HG03439 (cell line): ENCODE measurements at regions not wholly inside any gene's neighbourhood (a gene's known extent, or its start where the extent isn't known, plus 50 kb on each side); places are given as distances from the start of the nearest gene placed in this dataset.

Experiments
- ATAC-seq: cut with Tn5 transposase; IDR thresholded peaks from one replicate; pipeline ENCODE4 v1.9.1; 2021; ENCODE audit warnings: mild to moderate bottlenecking, moderate library complexity; ENCODE audit not compliant: unreplicated experiment

DNA sequence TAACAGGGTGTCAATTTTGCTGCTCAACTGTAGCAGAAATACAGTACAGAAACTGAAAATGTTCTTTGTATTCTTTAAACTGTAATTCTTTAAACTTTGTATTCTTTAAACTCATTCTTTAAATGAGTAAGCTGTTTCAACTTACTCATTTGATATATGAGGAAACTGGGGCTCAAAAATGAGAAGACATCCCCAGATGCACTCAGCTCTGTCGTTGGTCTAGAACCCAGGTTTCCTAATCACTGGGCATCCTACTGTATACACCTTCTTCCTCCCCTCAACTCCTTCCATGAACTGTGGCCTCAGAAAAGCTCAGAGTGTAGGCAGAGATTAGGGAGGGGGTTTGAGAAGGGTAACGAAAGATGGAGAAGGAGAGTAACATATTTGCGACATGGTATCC is 136.5 kb upstream of the MAST4 start:
- ATAC-seq, result no peak

GRCh38 chr5:66467564-66467963 is 128.6 kb upstream of the MAST4 start:
- ATAC-seq, result no peak

DNA sequence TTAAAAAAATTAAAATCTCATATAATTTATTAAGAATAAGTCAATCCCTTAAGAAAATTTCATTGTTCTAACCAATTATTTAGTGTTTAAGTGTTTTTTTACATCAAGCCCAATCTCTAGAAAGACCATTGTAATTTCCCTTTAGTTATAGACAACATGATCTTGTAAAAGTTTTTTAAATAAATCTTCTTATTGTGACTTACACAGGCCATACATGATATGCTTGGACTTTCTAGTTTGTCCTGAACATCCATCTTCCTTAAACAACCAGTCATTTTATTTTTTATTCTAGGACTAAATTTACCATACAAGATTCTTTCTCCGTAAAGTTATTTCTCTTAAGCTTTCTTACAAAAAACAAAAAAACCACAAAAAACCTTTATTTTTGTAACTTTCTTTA is 126.5 kb upstream of the MAST4 start:
- ATAC-seq, result no peak

DNA sequence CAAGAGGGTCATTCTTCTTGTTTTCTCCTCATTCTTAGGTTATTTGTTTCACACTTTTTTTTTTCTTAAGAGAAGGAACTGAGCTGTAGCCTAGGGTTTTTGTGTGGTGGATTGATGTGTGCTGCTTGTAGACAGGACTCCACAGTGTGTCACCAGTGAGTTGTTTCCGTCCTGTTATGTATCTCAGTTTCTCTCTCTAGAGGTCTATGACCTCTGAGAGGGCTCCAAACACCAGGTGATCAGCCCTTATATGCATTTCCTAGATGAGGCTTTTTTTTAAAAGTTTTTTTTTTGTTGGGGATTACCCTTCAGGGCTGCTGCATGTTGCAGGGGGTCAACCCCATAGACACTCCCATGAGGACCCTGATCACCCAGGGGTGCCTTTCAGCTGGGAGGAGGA is 124.2 kb upstream of the MAST4 start:
- no peak for ATAC-seq

DNA sequence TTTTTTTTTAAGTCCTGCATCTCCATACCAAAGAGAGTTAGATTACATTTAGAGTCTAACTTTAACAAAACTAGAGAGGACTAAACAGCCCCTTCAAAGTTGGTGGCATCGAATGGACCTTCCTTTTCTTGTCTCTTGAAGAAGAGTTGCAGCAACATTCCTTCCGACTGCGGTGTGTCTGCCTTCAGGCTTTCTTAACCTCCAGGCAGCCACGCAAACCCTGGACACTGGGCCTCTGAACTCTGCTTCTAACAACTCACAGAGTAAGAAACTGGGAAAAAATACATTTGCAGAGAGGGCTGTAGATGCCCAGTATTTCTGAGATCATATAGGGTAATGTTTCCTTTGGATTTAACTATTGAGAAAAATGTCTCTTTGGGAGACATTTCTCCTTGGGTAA is 120.5 kb upstream of the MAST4 start:
- no peak for ATAC-seq

- no peak for ATAC-seq
Observed at GRCh38 chr5:66477596-66477995, 118.6 kb upstream of the MAST4 start.

- ATAC-seq, result no peak
Observed at GRCh38 chr5:66494437-66494836, 101.8 kb upstream of the MAST4 start.

DNA sequence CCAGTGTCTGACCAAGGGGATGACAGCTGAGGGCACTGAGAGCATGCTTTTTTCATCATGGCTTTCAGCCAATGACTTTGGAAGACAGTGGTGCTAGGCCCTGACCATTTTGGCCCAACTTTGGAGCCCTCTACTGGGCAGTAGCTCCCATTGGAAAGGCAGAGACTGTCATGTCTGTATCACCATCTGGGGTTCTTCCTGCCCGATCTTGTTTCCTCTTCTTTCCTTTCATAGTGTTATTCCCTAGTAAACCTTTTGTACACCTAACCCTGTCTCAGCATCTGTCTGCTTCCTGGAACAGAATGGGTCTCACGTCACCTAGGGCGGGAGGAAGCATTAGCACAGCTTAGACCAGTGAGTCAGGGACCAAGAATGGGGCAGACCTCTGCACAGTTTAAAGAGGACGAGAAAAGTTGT is 97.4 kb upstream of the MAST4 start:
- no peak for ATAC-seq

- ATAC-seq, result no peak
Observed at GRCh38 chr5:66503203-66503789, 92.9 kb upstream of the MAST4 start.

DNA sequence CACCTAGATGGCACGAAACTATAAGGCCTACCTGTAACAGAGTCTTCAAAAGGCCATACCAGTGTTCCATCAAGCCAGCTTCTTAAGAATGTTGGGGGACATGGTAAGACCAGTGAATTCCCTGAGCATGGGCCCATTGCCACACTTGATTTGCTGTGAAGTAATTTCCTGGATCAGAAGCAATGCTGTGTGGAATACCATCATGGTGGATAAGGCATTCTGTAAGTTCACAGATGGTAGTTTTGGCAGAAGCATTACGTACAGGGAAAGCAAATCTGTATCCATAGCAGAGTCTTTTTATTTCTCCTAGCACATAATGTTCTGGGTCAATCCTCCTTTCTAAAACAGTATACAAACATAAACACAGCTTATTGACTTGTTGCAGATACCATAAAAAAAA is 89.1 kb upstream of the MAST4 start:
- ATAC-seq, result no peak

DNA sequence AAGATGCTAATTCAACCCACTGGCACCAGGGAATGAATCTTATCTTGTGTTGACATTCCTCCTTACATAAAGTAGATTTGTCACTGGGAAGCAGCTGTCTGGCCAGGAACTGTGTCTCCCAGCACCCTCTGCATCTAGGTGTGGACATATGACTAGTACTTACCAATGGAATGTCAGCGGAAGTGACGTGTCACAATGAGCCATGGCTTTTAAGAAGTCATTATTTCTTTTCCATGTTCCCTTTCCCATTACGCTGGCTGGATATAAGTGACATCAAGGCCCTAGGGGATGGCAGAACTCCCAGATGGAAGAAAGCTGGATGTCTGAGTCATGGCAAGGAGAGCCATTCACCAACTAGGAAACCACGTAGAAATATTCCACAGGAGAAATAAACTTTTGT is 84.7 kb upstream of the MAST4 start:
- ATAC-seq, result no peak

DNA sequence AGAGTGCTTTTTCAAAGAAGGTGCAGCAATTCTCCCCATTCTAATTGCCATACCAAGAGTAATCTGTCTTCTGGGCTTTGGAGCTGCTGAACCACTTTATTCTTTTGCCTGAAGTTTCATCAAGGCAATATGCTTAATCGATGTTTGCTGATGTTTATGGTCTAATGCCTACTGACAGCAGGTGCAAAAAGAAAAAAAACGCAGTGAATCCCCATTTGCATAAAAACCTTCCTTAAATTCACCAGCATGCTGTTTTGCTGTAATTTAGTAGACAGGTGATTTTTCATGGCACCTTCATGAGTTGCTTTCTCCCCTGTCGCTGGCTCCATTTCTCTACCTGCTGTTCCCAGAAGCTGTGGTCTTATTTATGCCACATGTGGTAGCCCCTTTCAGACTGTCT is 83.1 kb upstream of the MAST4 start:
- no peak for ATAC-seq

GRCh38 chr5:66515209-66515608 is 81.0 kb upstream of the MAST4 start:
- no peak for ATAC-seq

- no peak for ATAC-seq
Observed at GRCh38 chr5:66516550-66516949, 79.6 kb upstream of the MAST4 start.

DNA sequence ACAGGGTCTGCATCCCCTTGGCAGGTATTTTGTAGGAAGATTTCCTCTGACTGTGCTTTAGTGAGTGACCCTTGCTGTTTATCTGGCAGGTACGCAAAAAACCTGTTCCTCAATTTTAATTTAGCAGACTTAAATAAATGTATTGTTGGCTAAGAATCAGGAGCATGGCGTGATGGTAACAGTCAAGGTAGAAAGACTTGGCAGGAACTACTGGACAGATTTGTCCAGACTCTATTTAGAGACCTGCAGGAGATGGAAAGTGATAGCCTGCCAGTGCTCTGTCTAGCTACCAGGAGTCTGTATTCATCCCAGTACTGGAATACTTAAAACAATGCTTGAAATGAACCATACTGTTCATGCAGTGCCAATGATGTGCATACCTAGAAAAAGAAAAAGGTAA is 78.8 kb upstream of the MAST4 start:
- ATAC-seq, result no peak

- no peak for ATAC-seq
Observed at GRCh38 chr5:66518052-66518451, 78.1 kb upstream of the MAST4 start.

GRCh38 chr5:66518753-66519152 is 77.4 kb upstream of the MAST4 start:
- no peak for ATAC-seq

GRCh38 chr5:66519626-66520025 is 76.6 kb upstream of the MAST4 start:
- ATAC-seq, result no peak

- no peak for ATAC-seq
Observed at GRCh38 chr5:66520854-66521253, 75.3 kb upstream of the MAST4 start.

GRCh38 chr5:66527478-66528035 is 68.6 kb upstream of the MAST4 start:
- no peak for ATAC-seq

DNA sequence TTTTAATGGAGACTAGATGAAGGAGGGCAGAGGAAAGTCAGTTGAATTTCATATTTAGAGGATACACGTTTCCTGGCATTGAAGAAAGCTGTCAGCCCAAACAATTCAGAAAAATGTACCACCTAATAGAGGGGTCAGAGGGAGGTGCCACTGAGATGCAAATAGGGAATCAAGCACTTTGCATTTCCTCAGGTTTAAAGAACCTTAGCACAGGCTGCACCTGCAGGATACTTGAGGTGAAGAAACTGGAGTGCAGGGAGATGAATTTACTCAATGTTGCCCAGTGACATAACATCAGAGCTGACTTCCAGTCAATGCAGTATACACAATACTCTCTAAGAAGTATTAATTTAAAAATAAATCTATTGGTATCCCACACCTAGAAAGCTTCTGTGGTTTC is 67.0 kb upstream of the MAST4 start:
- ATAC-seq, result no peak

GRCh38 chr5:66529704-66530103 is 66.5 kb upstream of the MAST4 start:
- ATAC-seq, result no peak

DNA sequence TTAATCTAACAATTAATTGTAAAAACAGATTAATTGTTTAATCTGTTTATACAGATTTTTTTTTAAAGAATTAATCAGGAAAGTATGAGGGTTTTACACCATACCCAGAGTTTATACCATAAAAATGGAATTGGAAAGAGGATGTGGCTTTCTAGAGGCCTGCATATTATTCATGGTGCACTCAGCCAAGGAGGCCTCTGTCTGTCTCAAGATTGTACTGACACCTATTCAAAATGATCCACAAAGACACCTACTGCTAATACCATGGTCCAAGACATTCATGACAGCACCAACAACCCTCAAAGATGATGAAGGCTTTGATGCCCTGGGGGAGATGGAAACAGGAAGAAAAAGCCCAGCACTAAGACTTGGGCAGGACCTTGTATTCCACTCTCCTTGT is 58.1 kb upstream of the MAST4 start:
- ATAC-seq, result no peak
